A673 (cell line): ENCODE measurements at regions not wholly inside any gene's neighbourhood (a gene's known extent, or its start where the extent isn't known, plus 50 kb on each side); places are given as distances from the start of the nearest gene placed in this dataset.

Experiments used
- BruUV-seq: library from RNA; stranded (reverse); fragments of 400-500 nt; replicated peaks from 2 replicates; lab custom pipeline; 2021; lab: Mats Ljungman, UMichigan
- CTCF ChIA-PET: fragments of 300-600 bp; sonication (Branson Sonifier 250); formaldehyde crosslinking; loops from one replicate; lab custom pipeline; 2022; ENCODE audit warnings: antibody characterized with exemption; lab: Charles Lee
- POLR2A ChIA-PET: fragments of 300-600 bp; sonication (Branson Sonifier 250); formaldehyde crosslinking; loops from one replicate; lab custom pipeline; 2022; ENCODE audit warnings: antibody characterized with exemption; ENCODE audit not compliant: low non-redundant PET; lab: Charles Lee
- DNase-seq: peaks from one replicate; pipeline ENCODE4 v3.0.0-alpha.2; 2015; ENCODE audit warnings: low spot score
- H3K27ac ChIP-seq: fragments of 200-600 bp; sonication (generic); 2 replicates; pipeline ENCODE4 v1.5.1; 2016; ENCODE audit warnings: mixed run types, low read depth, mild to moderate bottlenecking, mixed read lengths, antibody characterized with exemption, low read length; ENCODE audit not compliant: poor library complexity, severe bottlenecking
- H3K27me3 ChIP-seq: fragments of 200-600 bp; sonication (generic); replicated peaks from 2 replicates; pipeline ENCODE4 v1.6.1; 2017; ENCODE audit warnings: mixed run types, low read depth, mild to moderate bottlenecking, mixed read lengths, antibody characterized with exemption, low read length; ENCODE audit not compliant: insufficient read depth, poor library complexity
- H3K36me3 ChIP-seq: fragments of 200-600 bp; sonication (generic); 2 replicates; pipeline ENCODE4 v1.6.1; 2016; ENCODE audit warnings: mixed run types, mild to moderate bottlenecking, mixed read lengths, antibody characterized with exemption, low read length; ENCODE audit not compliant: insufficient read depth, poor library complexity, severe bottlenecking
- H3K4me1 ChIP-seq: fragments of 200-600 bp; sonication (generic); 2 replicates; pipeline ENCODE4 v1.6.1; 2017; ENCODE audit warnings: mixed run types, mild to moderate bottlenecking, mixed read lengths, antibody characterized with exemption, low read length; ENCODE audit not compliant: insufficient read depth, poor library complexity, severe bottlenecking
- H3K4me3 ChIP-seq: fragments of 200-600 bp; sonication (generic); 2 replicates; pipeline ENCODE4 v1.5.1; 2016; ENCODE audit warnings: low read depth, mixed run types, mild to moderate bottlenecking, mixed read lengths, low read length; ENCODE audit not compliant: poor library complexity, severe bottlenecking
- H3K9me3 ChIP-seq: fragments of 200-600 bp; sonication (generic); 2 replicates; pipeline ENCODE4 v1.6.1; 2016; ENCODE audit warnings: mixed run types, low read depth, mild to moderate bottlenecking, mixed read lengths, antibody characterized with exemption, low read length; ENCODE audit not compliant: poor library complexity, severe bottlenecking
- EZH2 ChIP-seq: fragments of 200-600 bp; sonication (generic); IDR thresholded peaks from 2 replicates; pipeline ENCODE4 v1.6.1; 2017; ENCODE audit warnings: borderline replicate concordance, low read depth, mild to moderate bottlenecking, mixed read lengths, antibody characterized with exemption, low read length; ENCODE audit not compliant: poor library complexity, severe bottlenecking
- intact Hi-C: fragments of 100-400 bp; cut with micrococcal nuclease; formaldehyde crosslinking; loops from one replicate; pipeline ENCODE4 v1.10.0; 2022; ENCODE audit not compliant: unreplicated experiment
- TF ChIP-seq, protein P1 (sequence below): fragments of 300-800, 200-600 bp; sonication (generic); conservative IDR thresholded peaks from 2 replicates; pipeline ENCODE4 v1.5.1; 2017; ENCODE audit warnings: low read depth, mild to moderate bottlenecking, antibody characterized with exemption, low read length, moderate library complexity, mixed read lengths

DNA sequence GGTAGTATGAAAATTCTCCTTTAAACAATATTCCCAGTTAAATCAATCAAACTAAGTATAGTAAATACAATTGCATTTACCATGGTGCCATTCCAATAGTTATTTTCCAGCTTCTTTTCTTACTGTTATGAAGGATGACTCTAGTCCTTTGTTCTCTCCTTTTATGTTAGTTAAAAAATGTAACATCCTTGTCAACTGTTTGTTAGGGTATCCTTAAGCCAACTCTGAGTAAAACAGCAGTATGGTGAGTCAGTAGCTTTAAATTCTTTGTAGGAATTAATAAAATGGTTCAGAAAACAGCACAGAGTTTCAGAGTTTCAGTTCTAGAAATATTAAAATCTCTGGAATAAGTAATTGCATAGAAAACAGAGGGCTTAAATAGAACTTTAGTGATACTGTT is 384.4 kb downstream of the MTRR start:
- peaks cover 6% of the 10 kb centered on the region for H3K9me3 ChIP-seq
- intact Hi-C loops = no loop called here
- no peaks in the 10 kb centered on the region for H3K36me3 ChIP-seq
- BruUV-seq = no TSS peak
- no peak overlapping the region for H3K4me3 ChIP-seq
- H3K27ac ChIP-seq = no peak overlapping the region
- ChIA-PET CTCF (no interaction called here), POLR2A (no interaction called here)
- H3K27me3 ChIP-seq = no peaks in the 10 kb centered on the region
- no peak for DNase-seq
- TF ChIP-seq EZH2 = no peak
- TF ChIP-seq, protein P1, sequence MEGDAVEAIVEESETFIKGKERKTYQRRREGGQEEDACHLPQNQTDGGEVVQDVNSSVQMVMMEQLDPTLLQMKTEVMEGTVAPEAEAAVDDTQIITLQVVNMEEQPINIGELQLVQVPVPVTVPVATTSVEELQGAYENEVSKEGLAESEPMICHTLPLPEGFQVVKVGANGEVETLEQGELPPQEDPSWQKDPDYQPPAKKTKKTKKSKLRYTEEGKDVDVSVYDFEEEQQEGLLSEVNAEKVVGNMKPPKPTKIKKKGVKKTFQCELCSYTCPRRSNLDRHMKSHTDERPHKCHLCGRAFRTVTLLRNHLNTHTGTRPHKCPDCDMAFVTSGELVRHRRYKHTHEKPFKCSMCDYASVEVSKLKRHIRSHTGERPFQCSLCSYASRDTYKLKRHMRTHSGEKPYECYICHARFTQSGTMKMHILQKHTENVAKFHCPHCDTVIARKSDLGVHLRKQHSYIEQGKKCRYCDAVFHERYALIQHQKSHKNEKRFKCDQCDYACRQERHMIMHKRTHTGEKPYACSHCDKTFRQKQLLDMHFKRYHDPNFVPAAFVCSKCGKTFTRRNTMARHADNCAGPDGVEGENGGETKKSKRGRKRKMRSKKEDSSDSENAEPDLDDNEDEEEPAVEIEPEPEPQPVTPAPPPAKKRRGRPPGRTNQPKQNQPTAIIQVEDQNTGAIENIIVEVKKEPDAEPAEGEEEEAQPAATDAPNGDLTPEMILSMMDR = no peak
- H3K4me1 ChIP-seq = no peaks in the 10 kb centered on the region

DNA sequence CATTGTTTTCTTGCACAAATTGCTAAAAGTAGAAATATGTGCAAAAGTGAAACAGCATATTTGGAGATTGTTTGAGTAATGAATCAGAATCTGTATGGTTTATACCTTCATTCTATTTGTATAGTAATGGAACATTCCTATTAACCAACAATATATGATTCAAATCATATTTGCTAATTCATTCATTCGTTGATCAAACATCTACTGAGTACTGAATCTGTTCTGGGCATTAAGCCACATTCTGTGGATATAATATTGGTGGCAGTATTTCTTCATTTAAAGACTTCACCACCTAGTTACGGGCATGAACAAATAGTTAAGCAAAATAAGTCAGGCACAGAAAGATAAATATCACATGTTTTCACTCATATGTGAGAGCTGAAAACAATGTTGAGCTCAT is 385.7 kb downstream of the MTRR start:
- intact Hi-C loops = no loop called here
- CTCF ChIA-PET = no interaction called here
- no TSS peak for BruUV-seq
- POLR2A ChIA-PET = no interaction called here
- H3K27me3 ChIP-seq = no peaks in the 10 kb centered on the region
- no peak for TF ChIP-seq EZH2
- TF ChIP-seq, protein P1 = no peak
- H3K27ac ChIP-seq = no peak overlapping the region
- H3K4me3 ChIP-seq = no peak overlapping the region
- H3K9me3 ChIP-seq = peaks cover 6% of the 10 kb centered on the region
- no peaks in the 10 kb centered on the region for H3K4me1 ChIP-seq
- no peak for DNase-seq
- H3K36me3 ChIP-seq = no peaks in the 10 kb centered on the region

DNA sequence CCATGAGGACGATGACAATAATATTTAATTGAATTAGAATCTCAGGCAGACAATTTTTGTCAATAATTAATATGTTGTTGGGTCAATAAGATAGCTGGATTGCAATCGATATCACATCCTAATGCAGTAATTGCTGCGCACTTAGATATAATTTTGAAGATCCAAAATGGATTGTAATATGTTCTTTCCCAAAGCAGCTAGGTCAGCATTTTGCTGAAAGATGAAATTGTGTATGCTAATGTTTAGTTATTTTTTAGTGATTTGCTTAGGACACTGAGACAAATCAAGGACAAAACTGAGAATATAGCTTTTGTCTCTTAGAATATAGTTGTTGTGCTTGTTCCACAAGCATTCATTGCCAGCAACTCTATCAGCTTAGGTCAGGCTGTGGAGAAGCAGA is 389.9 kb downstream of the MTRR start:
- Histone ChIP-seq H3K4me3 (no peak overlapping the region), H3K27me3 (no peaks in the 10 kb centered on the region), H3K36me3 (no peaks in the 10 kb centered on the region), H3K9me3 (peaks cover 6% of the 10 kb centered on the region), H3K27ac (no peak overlapping the region), H3K4me1 (no peaks in the 10 kb centered on the region)
- CTCF ChIA-PET = no interaction called here
- no peak for DNase-seq
- POLR2A ChIA-PET = no interaction called here
- no TSS peak for BruUV-seq
- TF ChIP-seq, protein P1 = no peak
- no peak for TF ChIP-seq EZH2
- intact Hi-C loops = no loop called here
